ENCODE measurements at regions not wholly inside any gene's neighbourhood (a gene's known extent, or its start where the extent isn't known, plus 50 kb on each side); places are given as distances from the start of the nearest gene placed in this dataset.

DNA sequence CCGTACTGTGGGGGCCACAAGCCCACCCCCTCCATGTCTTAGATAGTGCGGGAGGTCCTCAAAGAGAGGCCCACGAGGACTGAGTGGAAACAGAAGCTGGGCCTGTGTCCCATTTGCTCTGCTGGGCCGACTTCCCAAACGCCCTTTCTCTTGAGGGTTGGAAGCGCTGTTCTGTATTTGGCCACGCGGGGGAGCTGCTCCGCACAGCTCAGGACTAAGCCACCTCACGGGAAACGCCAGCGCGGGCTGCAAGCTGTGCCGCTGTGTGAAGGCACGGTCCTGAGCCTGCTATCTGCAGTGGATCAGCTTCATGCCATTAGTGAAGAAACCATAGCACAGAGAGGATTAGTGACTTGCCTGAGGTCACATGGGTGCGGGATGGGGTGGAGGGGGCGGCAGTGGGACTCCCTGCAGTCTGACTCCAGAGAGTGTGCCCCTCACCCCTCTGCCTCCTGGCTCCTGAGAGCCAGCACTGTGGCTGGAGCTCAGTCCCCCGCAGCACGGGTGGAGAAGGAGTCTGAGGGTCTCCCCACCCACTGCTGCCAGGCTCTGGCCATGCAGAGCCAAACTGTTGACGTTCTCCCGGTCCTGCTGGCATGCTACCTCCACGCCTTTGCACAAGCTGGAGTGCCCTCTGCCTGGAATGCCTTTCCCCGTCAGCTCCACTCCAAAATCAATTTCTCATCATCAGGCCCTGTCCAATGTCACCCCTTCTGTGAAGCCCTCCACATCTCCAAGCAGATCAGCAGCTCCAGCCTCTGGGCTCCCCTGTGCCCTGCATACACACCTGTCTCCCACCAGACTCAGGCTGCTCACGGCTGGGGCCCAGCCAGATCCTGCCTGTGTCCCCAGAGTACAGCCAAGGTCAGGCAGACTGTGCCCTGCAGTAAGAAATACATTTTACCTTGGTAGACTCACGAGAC, 51.5 kb upstream of the LRRC32 start:
- DNase-seq (ENCODE audit: low spot score) = peak; percentile 89

DNA sequence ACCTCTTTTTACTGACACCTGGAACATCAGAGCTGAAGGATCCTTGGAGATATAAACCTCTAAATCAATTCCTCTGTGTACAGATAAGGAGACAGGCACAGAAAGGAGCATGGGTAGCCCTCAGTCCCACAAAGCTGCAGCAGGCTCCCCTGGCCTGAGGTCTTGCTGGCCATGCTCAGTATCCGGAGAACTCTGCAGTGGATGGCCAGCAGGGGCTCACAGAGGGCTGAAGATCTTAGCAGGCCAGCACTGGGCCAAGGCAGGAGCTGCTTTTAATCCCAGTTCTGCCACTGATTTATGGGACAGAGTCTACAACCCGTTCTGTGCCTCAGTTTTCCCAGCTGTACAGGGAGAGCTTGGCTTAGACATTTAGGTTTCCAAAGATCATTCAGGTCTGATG, 52.6 kb upstream of the LRRC32 start:
- DNase-seq (ENCODE audit: low spot score) = no peak

DNA sequence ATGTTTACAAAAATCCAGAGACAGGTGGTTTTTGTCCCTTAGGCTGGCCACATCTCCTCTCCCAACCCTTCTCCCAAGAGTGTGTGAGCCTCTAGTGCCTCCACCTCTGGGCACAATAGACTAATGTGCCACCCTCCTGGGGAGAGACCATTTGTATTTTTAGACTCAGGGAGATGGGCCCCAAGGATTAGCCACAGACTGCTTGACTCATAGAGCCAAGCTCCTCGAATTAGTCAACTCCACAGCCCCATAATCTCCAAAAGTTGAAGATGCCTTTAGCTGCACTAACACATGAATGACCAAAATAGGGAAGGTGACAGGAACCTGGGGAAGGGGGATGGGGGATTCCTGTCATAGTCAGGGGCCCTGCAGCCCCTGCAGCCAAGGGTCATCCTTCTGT, 53.0 kb upstream of the LRRC32 start:
- DNase-seq (ENCODE audit: low spot score) = no peak

DNA sequence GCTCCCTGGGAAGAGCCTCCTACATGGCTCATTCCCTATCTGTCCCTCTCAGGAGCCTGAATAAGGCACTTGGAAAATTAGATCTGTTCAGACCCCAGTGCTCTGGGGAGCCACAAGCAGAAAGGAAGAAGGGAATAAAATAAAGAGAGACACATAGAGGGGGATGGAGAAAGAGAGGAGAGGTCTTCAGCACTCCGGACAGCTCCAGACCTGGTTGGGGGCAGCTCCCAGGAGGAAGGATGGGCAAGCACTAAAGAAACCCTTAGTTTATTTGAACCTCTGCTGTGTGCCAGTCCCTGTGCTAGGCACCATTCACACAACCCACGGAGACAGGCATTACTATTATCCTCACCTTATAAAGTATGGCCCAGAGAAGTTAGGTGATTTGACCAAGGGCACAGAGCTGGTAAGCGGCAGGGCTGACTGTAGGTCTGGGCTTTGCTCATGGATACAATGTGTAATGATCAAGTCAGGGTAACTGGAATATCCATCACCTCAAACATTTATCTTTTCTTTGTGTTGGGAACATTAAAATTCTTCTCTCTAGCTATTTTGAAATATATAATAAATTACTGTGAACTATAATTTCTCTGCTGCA, 53.7 kb upstream of the LRRC32 start:
- no peak for DNase-seq (ENCODE audit: low spot score)

DNA sequence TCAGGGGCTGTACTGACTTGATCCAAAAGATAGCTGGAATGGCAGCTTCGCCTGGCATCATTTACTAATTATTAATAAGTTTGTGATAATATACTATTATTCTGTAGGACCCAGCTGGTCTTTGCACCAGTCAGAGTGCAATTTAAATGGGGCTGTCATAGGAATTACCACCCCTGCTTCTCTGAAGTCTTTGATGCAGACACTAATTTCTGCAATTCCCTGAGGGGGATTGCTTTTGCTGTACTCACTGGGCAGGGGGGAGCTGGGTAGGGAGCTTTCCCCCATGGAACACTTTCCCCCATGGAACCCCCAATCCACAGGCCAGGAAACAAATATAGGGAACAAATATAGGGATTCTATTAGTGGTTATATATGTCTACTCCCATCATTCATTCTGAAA, 54.9 kb upstream of the TSKU start:
- DNase-seq (ENCODE audit: low spot score) = no peak

DNA sequence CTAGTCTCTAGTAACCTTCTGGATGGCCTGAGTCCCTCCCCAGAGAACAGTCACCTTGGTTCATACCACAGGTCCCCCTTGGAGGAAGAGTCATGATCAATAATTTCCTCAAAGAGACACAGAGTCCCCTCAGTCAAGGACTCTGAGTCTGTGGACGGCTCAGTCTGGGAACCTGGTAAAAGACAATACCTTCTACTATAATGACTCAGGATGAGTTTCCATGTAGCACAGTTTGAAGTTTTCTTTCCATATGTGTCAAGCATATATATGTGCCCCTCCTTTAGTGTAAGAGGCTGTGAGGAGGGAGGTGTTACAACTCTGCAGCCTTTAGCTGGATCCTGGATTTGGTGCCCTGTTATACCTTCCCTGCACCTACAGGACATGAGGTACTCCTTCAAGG, 54.4 kb upstream of the TSKU start:
- DNase-seq (ENCODE audit: low spot score) = no peak

DNA sequence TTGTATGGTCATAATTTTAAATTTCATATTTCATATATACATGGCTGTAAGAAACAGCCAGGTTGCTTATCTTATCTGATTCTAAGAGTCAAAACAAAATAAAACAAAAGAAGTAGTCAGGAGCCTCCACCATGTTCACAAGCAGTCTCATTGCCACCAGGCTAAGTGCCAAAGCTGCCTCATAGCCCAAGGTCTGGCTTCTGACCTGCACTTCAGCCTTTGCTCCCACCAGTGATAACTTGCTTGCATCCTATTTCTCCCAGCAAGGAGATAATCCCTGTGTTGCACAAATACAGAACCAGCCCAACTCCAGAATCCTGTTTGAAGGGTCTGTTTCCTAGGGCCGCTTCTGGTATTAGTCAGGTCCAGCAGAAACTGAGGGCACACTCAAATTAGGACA, 53.9 kb upstream of the TSKU start:
- DNase-seq (ENCODE audit: low spot score) = no peak

DNA sequence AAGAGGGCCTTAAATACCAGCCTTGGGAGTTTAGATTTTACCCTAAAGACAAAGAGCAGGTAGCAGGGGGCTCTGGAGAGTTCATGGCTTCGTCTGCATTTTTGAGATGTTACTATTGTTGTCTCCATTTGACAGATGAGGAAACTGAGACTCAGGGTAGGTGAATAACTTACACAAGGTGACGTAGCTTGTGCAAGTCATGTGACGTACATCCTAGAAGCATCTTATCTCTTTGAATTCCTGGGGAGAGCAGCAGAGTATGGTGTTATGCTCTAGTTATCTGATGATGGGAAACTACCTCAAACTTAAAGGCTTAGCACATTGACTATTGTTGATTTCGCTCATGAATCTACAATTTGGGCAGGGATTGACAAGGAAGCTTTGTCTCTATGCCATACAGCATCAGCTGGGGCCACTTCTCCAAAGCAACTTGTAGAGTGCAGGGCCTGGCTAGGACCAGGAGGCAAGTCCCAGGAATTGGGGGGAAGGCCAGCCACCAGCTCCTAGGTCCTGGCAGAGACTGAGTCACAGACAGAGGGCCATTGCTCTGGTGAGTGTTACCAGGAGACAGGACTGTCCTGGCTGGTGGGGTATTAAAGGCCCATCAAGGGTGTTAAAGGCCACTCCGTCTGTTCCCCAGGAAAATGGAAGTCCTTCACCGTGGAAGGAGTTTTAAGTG, 52.1 kb upstream of the TSKU start:
- no peak for DNase-seq (ENCODE audit: low spot score)

DNA sequence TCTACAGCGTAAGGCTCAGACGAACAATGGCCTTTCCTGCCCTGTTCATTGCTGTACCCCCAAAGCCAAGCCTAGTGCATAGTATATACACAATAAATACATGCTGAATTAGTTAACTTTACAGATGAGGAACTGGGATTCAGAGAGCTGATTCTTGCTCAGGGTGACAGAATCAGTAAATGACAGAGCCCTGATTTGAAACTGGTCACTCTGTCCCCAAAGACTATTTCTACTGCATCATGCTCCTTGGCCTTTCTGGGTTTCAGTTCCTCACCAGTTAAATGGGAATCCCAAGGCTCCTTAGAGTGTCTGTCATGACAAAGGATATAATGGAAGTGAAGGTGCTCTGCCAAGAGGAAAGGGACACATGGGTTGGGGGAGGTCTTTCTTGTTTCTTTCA, 50.5 kb upstream of the TSKU start:
- DNase-seq (ENCODE audit: low spot score) = no peak

All from hematopoietic multipotent progenitor cell treated with erythropoietin and hydrocortisone succinate and interleukin-3 and kit ligand, for 17 days (in vitro differentiated cells).